H9 (cell line): ENCODE measurements at regions not wholly inside any gene's neighbourhood (a gene's known extent, or its start where the extent isn't known, plus 50 kb on each side); places are given as distances from the start of the nearest gene placed in this dataset.

Source experiments
- DNase-seq: peaks from one replicate; pipeline ENCODE4 v3.0.0-alpha.2; 2017
- H2AFZ ChIP-seq: one replicate; pipeline ENCODE4 v1.6.1; 2013; ENCODE audit warnings: mild to moderate bottlenecking, low read length, control low read depth, moderate library complexity
- H2AK5ac ChIP-seq: 2 replicates; pipeline ENCODE4 v1.6.1; 2013; ENCODE audit warnings: low read length, control low read depth, mixed read lengths; ENCODE audit not compliant: insufficient read length
- H2BK120ac ChIP-seq: one replicate; pipeline ENCODE4 v1.6.1; 2013; ENCODE audit warnings: low read depth, mild to moderate bottlenecking, low read length, control low read depth, inconsistent platforms; ENCODE audit not compliant: poor library complexity, severe bottlenecking
- H2BK12ac ChIP-seq: 2 replicates; pipeline ENCODE4 v1.6.1; 2013; ENCODE audit warnings: low read length, control low read depth, mixed read lengths, low read depth; ENCODE audit not compliant: insufficient read length
- H2BK15ac ChIP-seq: 2 replicates; pipeline ENCODE4 v1.6.1; 2013; ENCODE audit warnings: low read depth, low read length, control low read depth
- H2BK20ac ChIP-seq: one replicate; pipeline ENCODE4 v1.6.1; 2013; ENCODE audit warnings: low read depth, mild to moderate bottlenecking, low read length, control low read depth, inconsistent platforms; ENCODE audit not compliant: poor library complexity, severe bottlenecking
- H2BK5ac ChIP-seq: 2 replicates; pipeline ENCODE4 v1.6.1; 2013; ENCODE audit warnings: low read length, control low read depth, mixed read lengths; ENCODE audit not compliant: insufficient read length
- H3K14ac ChIP-seq: 2 replicates; pipeline ENCODE4 v1.6.1; 2013; ENCODE audit warnings: low read length, control low read depth; ENCODE audit not compliant: insufficient read depth
- H3K18ac ChIP-seq: 2 replicates; pipeline ENCODE4 v1.6.1; 2013; ENCODE audit warnings: low read depth, mild to moderate bottlenecking, mixed read lengths, low read length, control low read depth; ENCODE audit not compliant: insufficient read length
- H3K23ac ChIP-seq: 2 replicates; pipeline ENCODE4 v1.6.1; 2013; ENCODE audit warnings: low read length, control low read depth, mixed read lengths, low read depth; ENCODE audit not compliant: insufficient read length
- H3K23me2 ChIP-seq: 2 replicates; pipeline ENCODE4 v1.6.1; 2013; ENCODE audit warnings: low read depth, mild to moderate bottlenecking, mixed read lengths, low read length, control low read depth; ENCODE audit not compliant: insufficient read length, poor library complexity, severe bottlenecking
- H3K27ac ChIP-seq: 2 replicates; pipeline ENCODE4 v1.5.1; 2013; ENCODE audit warnings: low read length, control low read depth, mixed read lengths, low read depth; ENCODE audit not compliant: insufficient read length
- H3K27me3 ChIP-seq: 2 replicates; pipeline ENCODE4 v1.6.1; 2013; ENCODE audit warnings: low read length, control low read depth, inconsistent platforms; ENCODE audit not compliant: insufficient read depth
- H3K4ac ChIP-seq: 2 replicates; pipeline ENCODE4 v1.6.1; 2013; ENCODE audit warnings: low read depth, mild to moderate bottlenecking, control low read depth, inconsistent platforms, low read length, moderate library complexity
- H3K4me1 ChIP-seq: 2 replicates; pipeline ENCODE4 v1.6.1; 2013; ENCODE audit warnings: low read length, control low read depth, inconsistent platforms; ENCODE audit not compliant: insufficient read depth
- H3K4me2 ChIP-seq: 2 replicates; pipeline ENCODE4 v1.6.1; 2013; ENCODE audit warnings: low read length, control low read depth, mixed read lengths; ENCODE audit not compliant: insufficient read length, insufficient read depth
- H3K56ac ChIP-seq: 2 replicates; pipeline ENCODE4 v1.6.1; 2013; ENCODE audit warnings: low read depth, mild to moderate bottlenecking, mixed read lengths, low read length, control low read depth; ENCODE audit not compliant: insufficient read length
- H3K79me1 ChIP-seq: 2 replicates; pipeline ENCODE4 v1.6.1; 2013; ENCODE audit warnings: low read depth, mild to moderate bottlenecking, moderate library complexity, low read length, control low read depth, inconsistent platforms; ENCODE audit not compliant: insufficient read depth, poor library complexity, severe bottlenecking
- H3K79me2 ChIP-seq: 2 replicates; pipeline ENCODE4 v1.6.1; 2013; ENCODE audit warnings: low read length, control low read depth, inconsistent platforms; ENCODE audit not compliant: insufficient read depth
- H3K9ac ChIP-seq: 2 replicates; pipeline ENCODE4 v1.6.1; 2013; ENCODE audit warnings: low read length, control low read depth, mixed read lengths; ENCODE audit not compliant: insufficient read length; ENCODE audit errors: extremely low read depth
- H3K9me3 ChIP-seq: one replicate; pipeline ENCODE4 v1.6.1; 2013; ENCODE audit warnings: low read depth, low read length, inconsistent platforms; ENCODE audit not compliant: control insufficient read depth
- H3T11ph ChIP-seq: one replicate; pipeline ENCODE4 v1.6.1; 2013; ENCODE audit warnings: mild to moderate bottlenecking, low read length, control low read depth, inconsistent platforms
- H4K20me1 ChIP-seq: one replicate; pipeline ENCODE4 v1.6.1; 2013; ENCODE audit not compliant: control insufficient read depth, insufficient read length, insufficient read depth
- H4K5ac ChIP-seq: 2 replicates; pipeline ENCODE4 v1.6.1; 2013; ENCODE audit warnings: low read depth, mild to moderate bottlenecking, mixed read lengths, low read length, control low read depth; ENCODE audit not compliant: insufficient read length
- H4K8ac ChIP-seq: replicated peaks from 2 replicates; pipeline ENCODE4 v1.6.1; 2013; ENCODE audit warnings: low read length, control low read depth, mixed read lengths, low read depth; ENCODE audit not compliant: insufficient read length
- H4K91ac ChIP-seq: 2 replicates; pipeline ENCODE4 v1.6.1; 2013; ENCODE audit warnings: low read depth, mild to moderate bottlenecking, moderate library complexity, mixed read lengths, low read length, control low read depth; ENCODE audit not compliant: insufficient read length
- H3K27ac Mint-ChIP-seq, 3 experiments: 2 replicates in 2 of 3; 3 replicates in 1 of 3; pipeline ENCODE4 v1.8.0; 2020 to 2021; ENCODE audit warnings: mixed read lengths in 3 of 3, mild to moderate bottlenecking in 1 of 3, moderate library complexity in 1 of 3
- H3K27me3 Mint-ChIP-seq: 2 replicates; pipeline ENCODE4 v1.8.0; 2021; ENCODE audit warnings: low read depth, mild to moderate bottlenecking, moderate library complexity, mixed read lengths
- H3K36me3 Mint-ChIP-seq, 3 experiments: 2 replicates in 2 of 3; 3 replicates in 1 of 3; pipeline ENCODE4 v1.8.0; 2020 to 2021; ENCODE audit warnings: low read depth in 3 of 3, mixed read lengths in 3 of 3; ENCODE audit not compliant: insufficient read depth in 1 of 3
- H3K4me1 Mint-ChIP-seq, 2 experiments: 2 replicates each; pipeline ENCODE4 v1.8.0; 2020; ENCODE audit warnings: mixed read lengths in 2 of 2
- H3K4me3 Mint-ChIP-seq, 2 experiments: 2 replicates in 1 of 2; 3 replicates in 1 of 2; pipeline ENCODE4 v1.8.0; 2020 to 2021; ENCODE audit warnings: mild to moderate bottlenecking in 2 of 2, mixed read lengths in 2 of 2, moderate library complexity in 1 of 2
- H3K9me3 Mint-ChIP-seq, 2 experiments: 2 replicates in 1 of 2; 3 replicates in 1 of 2; pipeline ENCODE4 v1.8.0; 2020; ENCODE audit warnings: mild to moderate bottlenecking in 2 of 2, mixed read lengths in 2 of 2, moderate library complexity in 1 of 2
- CTCF ChIP-seq: fragments of 200-600 bp; sonication (generic); conservative IDR thresholded peaks from 3 replicates; pipeline ENCODE4 v1.8.0; 2021; ENCODE audit warnings: antibody characterized with exemption, mild to moderate bottlenecking
- WGBS: extraction: QIAGEN DNeasy Blood & Tissue Kit; methylation state at CpG from one replicate; pipeline ENCODE4 v1.1.7; 2013; ENCODE audit warnings: missing lambda C conversion rate, low lambda C conversion rate, mixed read lengths; ENCODE audit not compliant: insufficient read length; ENCODE audit errors: extremely low coverage; 5-methylcytosine and 5-hydroxymethylcytosine counted together

- Histone ChIP-seq H2BK20ac (no peak overlapping the region), H3K79me1 (no peaks in the 10 kb centered on the region), H3K27me3 (no peaks in the 10 kb centered on the region)
Measured at GRCh38 chr13:111943229-111943795, 123.6 kb upstream of the SOX1 start.

More at GRCh38 chr13:111943229-111943795, 123.6 kb upstream of the SOX1 start:
- H3K4ac ChIP-seq: no peak overlapping the region
- no peak overlapping the region for H3K18ac ChIP-seq
- H2AK5ac ChIP-seq: no peak overlapping the region
- H2BK12ac ChIP-seq: no peak overlapping the region
- H4K91ac ChIP-seq: no peak overlapping the region
- no peaks in the 10 kb centered on the region; a peak in 1 of 5 replicates for H3K9me3 Mint-ChIP-seq
- H3K14ac ChIP-seq: no peak overlapping the region
- no peak overlapping the region for H3K9ac ChIP-seq
- H3K4me1 Mint-ChIP-seq: peaks cover 0 to 2% of the 10 kb centered on the region in 2 experiments; a peak in 1 of 4 replicates
- no peak overlapping the region for H2BK5ac ChIP-seq
- H3K23me2 ChIP-seq: no peaks in the 10 kb centered on the region
- no peak overlapping the region for H3K4me3 Mint-ChIP-seq
- H3T11ph ChIP-seq: no peak overlapping the region
- no peak overlapping the region for H2BK15ac ChIP-seq
- H3K27ac ChIP-seq: no peak overlapping the region
- H3K56ac ChIP-seq: no peak overlapping the region
- H3K36me3 Mint-ChIP-seq: no peaks in the 10 kb centered on the region; a peak in 1 of 7 replicates
- no peak overlapping the region for H2AFZ ChIP-seq
- H3K79me2 ChIP-seq: no peaks in the 10 kb centered on the region
- no peaks in the 10 kb centered on the region for H3K9me3 ChIP-seq
- DNase-seq: peak; percentile 16
- H4K8ac ChIP-seq: no peak overlapping the region
- no peak overlapping the region for H3K23ac ChIP-seq
- H3K4me2 ChIP-seq: no peak overlapping the region
- no CpG with 5 or more reads among the region's 18 CpGs for WGBS
- peaks cover 22% of the 10 kb centered on the region for H3K27me3 Mint-ChIP-seq
- no peak overlapping the region; a peak in 1 of 7 replicates for H3K27ac Mint-ChIP-seq
- H2BK120ac ChIP-seq: no peak overlapping the region
- no peak for TF ChIP-seq CTCF
- H4K5ac ChIP-seq: no peak overlapping the region
- H4K20me1 ChIP-seq: no peaks in the 10 kb centered on the region
- H3K4me1 ChIP-seq: no peaks in the 10 kb centered on the region
